ENCODE measurements at regions not wholly inside any gene's neighbourhood (a gene's known extent, or its start where the extent isn't known, plus 50 kb on each side); places are given as distances from the start of the nearest gene placed in this dataset.
"Not testable (repeated sequence)": the region's sequence is repeated elsewhere in the genome, so short reads cannot be mapped to it uniquely, and the experiment has no call there.

- Histone ChIP-seq H3K36me3 (ENCODE audit: control insufficient read depth, insufficient read depth, low read length) (no peaks in the 10 kb centered on the region), H3K4me3 (ENCODE audit: insufficient read depth, low read depth, low read length, poor library complexity, severe bottlenecking) (peak overlapping the region; percentile 55), H3K9me3 (ENCODE audit: control insufficient read depth, low read length) (no peaks in the 10 kb centered on the region), H3K27ac (ENCODE audit: insufficient read depth, low read length, poor library complexity, severe bottlenecking) (peak overlapping the region; percentile 91), H3K4me1 (ENCODE audit: control insufficient read depth, insufficient read depth, low read length, poor library complexity, severe bottlenecking) (peaks cover 7% of the 10 kb centered on the region), H3K27me3 (replicated peaks; ENCODE audit: control insufficient read depth, insufficient read depth, low read length, poor library complexity, severe bottlenecking) (no peaks in the 10 kb centered on the region)
- peak; percentile 31 to 51 (median 48) for DNase-seq
Measured at GRCh38 chr6:27138837-27139755, 108.4 kb upstream of the PRSS16 start.

GRCh38 chr6:27139756-27140579 lies 107.5 kb upstream of the PRSS16 start:
- peak overlapping the region; percentile 55 for H3K4me3 ChIP-seq (ENCODE audit: insufficient read depth, low read depth, low read length, poor library complexity, severe bottlenecking)
- peak overlapping the region; percentile 91 for H3K27ac ChIP-seq (ENCODE audit: insufficient read depth, low read length, poor library complexity, severe bottlenecking)
- no peaks in the 10 kb centered on the region for H3K36me3 ChIP-seq (ENCODE audit: control insufficient read depth, insufficient read depth, low read length)
- H3K9me3 ChIP-seq (ENCODE audit: control insufficient read depth, low read length), result no peaks in the 10 kb centered on the region
- DNase-seq, result no peak
- H3K27me3 ChIP-seq (replicated peaks; ENCODE audit: control insufficient read depth, insufficient read depth, low read length, poor library complexity, severe bottlenecking), result no peaks in the 10 kb centered on the region
- H3K4me1 ChIP-seq (ENCODE audit: control insufficient read depth, insufficient read depth, low read length, poor library complexity, severe bottlenecking), result peaks cover 10% of the 10 kb centered on the region

- H3K9me3 ChIP-seq (ENCODE audit: control insufficient read depth, low read length), result no peaks in the 10 kb centered on the region
- H3K27ac ChIP-seq (ENCODE audit: insufficient read depth, low read length, poor library complexity, severe bottlenecking), result no peak overlapping the region
- no peaks in the 10 kb centered on the region for H3K27me3 ChIP-seq (replicated peaks; ENCODE audit: control insufficient read depth, insufficient read depth, low read length, poor library complexity, severe bottlenecking)
- H3K4me3 ChIP-seq (ENCODE audit: insufficient read depth, low read depth, low read length, poor library complexity, severe bottlenecking), result no peak overlapping the region
- H3K36me3 ChIP-seq (ENCODE audit: control insufficient read depth, insufficient read depth, low read length), result no peaks in the 10 kb centered on the region
- DNase-seq, result no peak
- H3K4me1 ChIP-seq (ENCODE audit: control insufficient read depth, insufficient read depth, low read length, poor library complexity, severe bottlenecking), result peaks cover 10% of the 10 kb centered on the region
Measured at GRCh38 chr6:27140999-27141528, 106.4 kb upstream of the PRSS16 start.

DNA sequence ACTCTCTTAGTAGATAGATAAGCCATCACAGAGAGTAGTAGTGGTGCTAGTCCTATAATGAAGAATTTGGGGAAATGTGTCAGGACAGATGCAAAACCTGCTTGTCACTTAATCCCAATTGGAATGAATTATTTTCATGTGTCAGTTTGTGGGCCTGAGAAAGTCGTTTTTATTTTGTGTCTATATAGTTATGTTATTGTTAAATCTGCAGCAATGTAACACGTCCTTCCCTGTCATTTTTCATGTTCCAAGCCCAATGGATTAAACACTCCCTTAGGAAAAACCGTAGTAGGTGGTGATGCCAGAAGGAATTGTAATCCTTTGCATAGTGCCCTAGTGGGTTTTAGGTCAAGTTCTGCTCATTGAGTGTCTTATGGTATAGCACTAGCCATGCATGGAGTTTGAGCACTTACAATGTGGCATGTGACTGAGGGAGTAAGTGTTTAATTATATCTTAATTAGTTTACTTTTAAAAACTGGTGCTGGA lies 105.9 kb upstream of the PRSS16 start:
- no peaks in the 10 kb centered on the region for H3K36me3 ChIP-seq (ENCODE audit: control insufficient read depth, insufficient read depth, low read length)
- H3K27me3 ChIP-seq (replicated peaks; ENCODE audit: control insufficient read depth, insufficient read depth, low read length, poor library complexity, severe bottlenecking), result no peaks in the 10 kb centered on the region
- no peak overlapping the region for H3K27ac ChIP-seq (ENCODE audit: insufficient read depth, low read length, poor library complexity, severe bottlenecking)
- no peak for DNase-seq
- H3K4me3 ChIP-seq (ENCODE audit: insufficient read depth, low read depth, low read length, poor library complexity, severe bottlenecking), result no peak overlapping the region
- no peaks in the 10 kb centered on the region for H3K9me3 ChIP-seq (ENCODE audit: control insufficient read depth, low read length)
- peaks cover 10% of the 10 kb centered on the region for H3K4me1 ChIP-seq (ENCODE audit: control insufficient read depth, insufficient read depth, low read length, poor library complexity, severe bottlenecking)

GRCh38 chr6:27143020-27143388 lies 104.5 kb upstream of the PRSS16 start:
- not testable (repeated sequence) for DNase-seq; H3K27ac ChIP-seq (ENCODE audit: insufficient read depth, low read length, poor library complexity, severe bottlenecking); H3K9me3 ChIP-seq (ENCODE audit: control insufficient read depth, low read length); H3K27me3 ChIP-seq (replicated peaks; ENCODE audit: control insufficient read depth, insufficient read depth, low read length, poor library complexity, severe bottlenecking); H3K36me3 ChIP-seq (ENCODE audit: control insufficient read depth, insufficient read depth, low read length); H3K4me3 ChIP-seq (ENCODE audit: insufficient read depth, low read depth, low read length, poor library complexity, severe bottlenecking); H3K4me1 ChIP-seq (ENCODE audit: control insufficient read depth, insufficient read depth, low read length, poor library complexity, severe bottlenecking)

- H3K4me1 ChIP-seq (ENCODE audit: control insufficient read depth, insufficient read depth, low read length, poor library complexity, severe bottlenecking), result peaks cover 10% of the 10 kb centered on the region
- H3K9me3 ChIP-seq (ENCODE audit: control insufficient read depth, low read length), result no peaks in the 10 kb centered on the region
- H3K4me3 ChIP-seq (ENCODE audit: insufficient read depth, low read depth, low read length, poor library complexity, severe bottlenecking), result no peak overlapping the region
- H3K27ac ChIP-seq (ENCODE audit: insufficient read depth, low read length, poor library complexity, severe bottlenecking), result no peak overlapping the region
- H3K36me3 ChIP-seq (ENCODE audit: control insufficient read depth, insufficient read depth, low read length), result no peaks in the 10 kb centered on the region
- H3K27me3 ChIP-seq (replicated peaks; ENCODE audit: control insufficient read depth, insufficient read depth, low read length, poor library complexity, severe bottlenecking), result no peaks in the 10 kb centered on the region
- DNase-seq, result no peak
Measured at GRCh38 chr6:27143474-27144026, 104.0 kb upstream of the PRSS16 start.

GRCh38 chr6:27144740-27145079 lies 102.8 kb upstream of the PRSS16 start:
- no peaks in the 10 kb centered on the region for H3K36me3 ChIP-seq (ENCODE audit: control insufficient read depth, insufficient read depth, low read length)
- no peaks in the 10 kb centered on the region for H3K9me3 ChIP-seq (ENCODE audit: control insufficient read depth, low read length)
- H3K27me3 ChIP-seq (replicated peaks; ENCODE audit: control insufficient read depth, insufficient read depth, low read length, poor library complexity, severe bottlenecking), result no peaks in the 10 kb centered on the region
- peak overlapping the region; percentile 90 for H3K27ac ChIP-seq (ENCODE audit: insufficient read depth, low read length, poor library complexity, severe bottlenecking)
- no peak for DNase-seq
- no peak overlapping the region for H3K4me3 ChIP-seq (ENCODE audit: insufficient read depth, low read depth, low read length, poor library complexity, severe bottlenecking)
- H3K4me1 ChIP-seq (ENCODE audit: control insufficient read depth, insufficient read depth, low read length, poor library complexity, severe bottlenecking), result peaks cover 5% of the 10 kb centered on the region

GRCh38 chr6:27145731-27146455 lies 101.6 kb upstream of the PRSS16 start:
- Histone ChIP-seq H3K4me1 (ENCODE audit: control insufficient read depth, insufficient read depth, low read length, poor library complexity, severe bottlenecking) (peaks cover 3% of the 10 kb centered on the region), H3K27ac (ENCODE audit: insufficient read depth, low read length, poor library complexity, severe bottlenecking) (peak overlapping the region; percentile 90), H3K4me3 (ENCODE audit: insufficient read depth, low read depth, low read length, poor library complexity, severe bottlenecking) (peak overlapping the region; percentile 79)

GRCh38 chr6:27146456-27146705 lies 101.1 kb upstream of the PRSS16 start:
- not testable (repeated sequence) for H3K36me3 ChIP-seq (ENCODE audit: control insufficient read depth, insufficient read depth, low read length); H3K9me3 ChIP-seq (ENCODE audit: control insufficient read depth, low read length); H3K4me1 ChIP-seq (ENCODE audit: control insufficient read depth, insufficient read depth, low read length, poor library complexity, severe bottlenecking); DNase-seq; H3K27me3 ChIP-seq (replicated peaks; ENCODE audit: control insufficient read depth, insufficient read depth, low read length, poor library complexity, severe bottlenecking)
- Histone ChIP-seq H3K4me3 (ENCODE audit: insufficient read depth, low read depth, low read length, poor library complexity, severe bottlenecking) (peak overlapping the region; percentile 79), H3K27ac (ENCODE audit: insufficient read depth, low read length, poor library complexity, severe bottlenecking) (peak overlapping the region; percentile 90)

More at GRCh38 chr6:27145731-27146455, 101.6 kb upstream of the PRSS16 start:
- no peaks in the 10 kb centered on the region for H3K27me3 ChIP-seq (replicated peaks; ENCODE audit: control insufficient read depth, insufficient read depth, low read length, poor library complexity, severe bottlenecking)
- peak; percentile 56 to 74 (median 61) for DNase-seq
- no peaks in the 10 kb centered on the region for H3K9me3 ChIP-seq (ENCODE audit: control insufficient read depth, low read length)
- no peaks in the 10 kb centered on the region for H3K36me3 ChIP-seq (ENCODE audit: control insufficient read depth, insufficient read depth, low read length)

All from effector memory CD4-positive, alpha-beta T cell (primary cell).